ENCODE measurements at regions not wholly inside any gene's neighbourhood (a gene's known extent, or its start where the extent isn't known, plus 50 kb on each side); places are given as distances from the start of the nearest gene placed in this dataset.

DNA sequence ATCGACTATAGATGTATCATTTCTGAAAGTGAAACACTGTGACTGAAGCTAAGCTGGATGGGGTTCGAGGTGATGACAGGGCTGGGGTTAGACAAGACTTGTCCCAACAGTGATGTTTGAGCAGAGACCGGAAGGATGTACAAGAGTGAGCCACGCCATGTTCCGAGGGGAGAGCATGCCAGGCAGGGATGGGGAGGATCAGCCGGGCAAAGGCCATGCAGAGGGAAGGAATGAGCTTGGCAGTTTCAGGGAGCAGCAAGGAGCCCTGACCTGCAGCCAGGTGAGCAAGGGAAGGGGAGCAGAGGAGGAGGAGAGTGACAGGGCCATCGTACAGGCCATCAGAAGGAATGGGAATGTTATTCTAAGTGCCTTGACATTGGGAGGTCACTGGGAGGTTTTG is 114.9 kb upstream of the GPR26 start:
- H3K4me1 ChIP-seq = no peaks in the 10 kb centered on the region
- H3K27me3 ChIP-seq = no peaks in the 10 kb centered on the region
- H3K27ac ChIP-seq = no peak overlapping the region
- no peaks in the 10 kb centered on the region for H3K36me3 ChIP-seq
- TF ChIP-seq, protein P1, sequence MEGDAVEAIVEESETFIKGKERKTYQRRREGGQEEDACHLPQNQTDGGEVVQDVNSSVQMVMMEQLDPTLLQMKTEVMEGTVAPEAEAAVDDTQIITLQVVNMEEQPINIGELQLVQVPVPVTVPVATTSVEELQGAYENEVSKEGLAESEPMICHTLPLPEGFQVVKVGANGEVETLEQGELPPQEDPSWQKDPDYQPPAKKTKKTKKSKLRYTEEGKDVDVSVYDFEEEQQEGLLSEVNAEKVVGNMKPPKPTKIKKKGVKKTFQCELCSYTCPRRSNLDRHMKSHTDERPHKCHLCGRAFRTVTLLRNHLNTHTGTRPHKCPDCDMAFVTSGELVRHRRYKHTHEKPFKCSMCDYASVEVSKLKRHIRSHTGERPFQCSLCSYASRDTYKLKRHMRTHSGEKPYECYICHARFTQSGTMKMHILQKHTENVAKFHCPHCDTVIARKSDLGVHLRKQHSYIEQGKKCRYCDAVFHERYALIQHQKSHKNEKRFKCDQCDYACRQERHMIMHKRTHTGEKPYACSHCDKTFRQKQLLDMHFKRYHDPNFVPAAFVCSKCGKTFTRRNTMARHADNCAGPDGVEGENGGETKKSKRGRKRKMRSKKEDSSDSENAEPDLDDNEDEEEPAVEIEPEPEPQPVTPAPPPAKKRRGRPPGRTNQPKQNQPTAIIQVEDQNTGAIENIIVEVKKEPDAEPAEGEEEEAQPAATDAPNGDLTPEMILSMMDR (IDR thresholded peaks at IDR 0.05) = no peak
- no peak for DNase-seq (ENCODE audit: low spot score)
- H3K9me3 ChIP-seq = no peaks in the 10 kb centered on the region
- H3K4me3 ChIP-seq = no peak overlapping the region

DNA sequence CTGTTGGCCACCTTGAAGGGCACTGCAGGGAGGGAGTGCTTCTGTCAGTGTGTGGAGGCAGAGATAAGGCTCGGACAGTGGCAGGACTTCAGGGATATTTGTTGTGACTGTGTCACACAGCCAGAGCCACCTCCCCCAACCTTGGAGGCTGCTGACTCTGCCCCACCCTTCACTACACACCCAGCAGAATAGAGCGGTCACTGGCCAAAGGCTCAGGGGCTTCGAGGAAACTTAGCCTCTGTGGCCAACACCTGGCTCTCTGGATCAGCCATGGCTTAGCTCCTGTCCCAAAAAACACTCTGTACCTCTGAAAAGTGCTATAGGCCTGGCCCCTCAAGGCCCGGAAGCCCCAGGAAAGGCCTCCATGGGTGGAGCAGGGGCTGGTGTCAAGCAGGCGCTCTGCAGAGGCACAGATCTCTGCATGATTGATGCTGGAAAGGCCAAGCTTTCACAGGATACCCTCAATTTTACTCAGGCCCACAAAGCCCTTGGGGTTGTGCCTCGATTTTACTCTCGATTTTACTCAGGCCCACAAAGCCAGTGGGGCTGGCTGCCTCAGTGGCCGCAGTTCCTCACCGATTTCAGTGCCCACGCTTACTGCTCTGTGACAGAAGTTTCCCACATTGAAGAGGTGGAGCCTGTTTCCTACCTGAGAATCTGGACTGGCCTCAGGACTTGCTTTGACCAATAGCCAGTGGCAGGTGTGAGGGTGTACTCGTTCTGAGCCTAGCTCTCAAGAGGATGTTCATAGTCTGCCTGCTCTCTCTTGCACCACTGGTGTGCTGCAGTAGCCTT is 113.2 kb upstream of the GPR26 start:
- TF ChIP-seq, protein P1 (IDR thresholded peaks at IDR 0.05) = no peak
- no peaks in the 10 kb centered on the region for H3K36me3 ChIP-seq
- no peak overlapping the region for H3K4me3 ChIP-seq
- H3K4me1 ChIP-seq = no peaks in the 10 kb centered on the region
- H3K27ac ChIP-seq = no peak overlapping the region
- H3K27me3 ChIP-seq = no peaks in the 10 kb centered on the region
- no peaks in the 10 kb centered on the region for H3K9me3 ChIP-seq
- DNase-seq (ENCODE audit: low spot score) = peak; percentile 9

DNA sequence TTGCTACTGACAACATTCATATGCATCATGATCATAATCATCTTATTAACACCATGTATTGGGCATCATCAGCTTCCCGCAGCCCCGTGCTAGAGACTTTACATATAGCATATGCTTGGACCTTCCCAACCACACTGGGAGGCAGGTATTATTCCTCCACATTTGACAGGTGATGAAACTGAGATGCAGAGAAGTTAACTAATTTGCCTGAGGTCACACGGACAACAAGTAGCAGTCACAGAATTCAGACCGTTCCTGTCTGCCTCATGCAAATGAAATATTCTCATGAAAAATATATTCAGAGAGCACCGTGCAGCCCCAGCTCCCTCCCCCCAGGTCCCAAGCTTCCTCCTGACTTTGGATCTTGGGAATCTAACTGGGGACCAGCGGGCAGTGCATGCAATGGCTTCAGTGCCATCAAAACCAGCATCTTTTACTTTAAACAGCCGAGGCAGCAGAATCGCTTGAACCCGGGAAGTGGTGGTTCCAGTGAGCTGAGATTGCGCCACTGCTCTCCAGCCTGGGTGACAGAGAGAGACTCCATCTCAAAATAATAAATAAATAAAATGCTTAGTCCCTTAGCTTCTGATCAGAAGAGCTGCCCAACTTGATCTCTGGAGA is 112.2 kb upstream of the GPR26 start:
- H3K9me3 ChIP-seq = no peaks in the 10 kb centered on the region
- peak; percentile 32 for DNase-seq (ENCODE audit: low spot score)
- H3K4me1 ChIP-seq = no peaks in the 10 kb centered on the region
- no peak overlapping the region for H3K27ac ChIP-seq
- TF ChIP-seq, protein P1 (IDR thresholded peaks at IDR 0.05) = no peak
- H3K4me3 ChIP-seq = no peak overlapping the region
- no peaks in the 10 kb centered on the region for H3K27me3 ChIP-seq
- H3K36me3 ChIP-seq = no peaks in the 10 kb centered on the region

DNA sequence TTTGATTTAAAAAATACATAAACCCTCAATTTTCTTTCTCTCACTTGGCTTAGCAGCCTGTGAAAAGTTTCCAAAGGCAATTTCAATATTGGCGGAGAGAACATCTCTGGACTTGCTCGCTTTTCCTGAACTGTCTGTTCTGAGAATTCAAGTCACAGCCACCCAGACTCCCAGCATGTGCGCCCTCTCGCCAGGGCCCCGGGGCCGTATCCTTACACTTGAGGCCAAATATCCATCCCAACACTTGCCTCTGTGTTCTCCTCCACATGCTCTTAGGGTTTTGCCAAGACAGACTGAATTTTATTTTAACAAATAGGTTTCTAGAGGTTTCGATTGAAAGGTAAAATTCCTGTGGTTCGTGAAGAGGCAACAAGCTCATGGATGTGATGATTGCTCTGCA is 111.5 kb upstream of the GPR26 start:
- H3K36me3 ChIP-seq = no peaks in the 10 kb centered on the region
- DNase-seq (ENCODE audit: low spot score) = peak; percentile 21
- no peaks in the 10 kb centered on the region for H3K4me1 ChIP-seq
- H3K27me3 ChIP-seq = no peaks in the 10 kb centered on the region
- H3K27ac ChIP-seq = no peak overlapping the region
- no peaks in the 10 kb centered on the region for H3K9me3 ChIP-seq
- H3K4me3 ChIP-seq = no peak overlapping the region
- TF ChIP-seq, protein P1 (IDR thresholded peaks at IDR 0.05) = no peak

DNA sequence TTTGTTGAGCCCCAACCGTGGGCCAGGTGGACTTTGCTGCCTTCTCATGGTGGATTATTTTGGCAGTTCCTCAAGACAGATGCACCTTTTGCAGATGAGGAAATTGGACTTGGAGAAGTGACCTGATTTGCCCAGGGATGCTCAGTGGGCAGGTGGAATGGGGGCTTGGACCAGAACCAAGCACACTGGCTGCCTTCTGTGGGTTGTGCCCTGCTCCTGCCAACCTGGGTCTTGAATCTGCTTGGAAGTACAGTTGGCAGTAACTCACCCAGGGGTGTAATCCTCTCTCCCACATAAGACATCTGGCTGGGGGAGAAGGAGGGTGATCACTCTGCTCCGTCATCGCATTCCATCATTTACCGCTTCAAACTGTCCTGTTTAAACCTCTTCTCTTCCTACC is 110.5 kb upstream of the GPR26 start:
- H3K36me3 ChIP-seq = no peaks in the 10 kb centered on the region
- no peaks in the 10 kb centered on the region for H3K27me3 ChIP-seq
- DNase-seq (ENCODE audit: low spot score) = peak; percentile 36
- TF ChIP-seq, protein P1 (IDR thresholded peaks at IDR 0.05) = no peak
- no peaks in the 10 kb centered on the region for H3K4me1 ChIP-seq
- no peak overlapping the region for H3K27ac ChIP-seq
- no peak overlapping the region for H3K4me3 ChIP-seq
- H3K9me3 ChIP-seq = no peaks in the 10 kb centered on the region

Data from right atrium auricular region (tissue), 2 donors.